Esophagus (tissue), 2 donors: ENCODE measurements at regions not wholly inside any gene's neighbourhood (a gene's known extent, or its start where the extent isn't known, plus 50 kb on each side); places are given as distances from the start of the nearest gene placed in this dataset.

Source experiments
- H3K27ac ChIP-seq, 2 donors: one replicate each; pipeline ENCODE4 v1.5.1; 2013; ENCODE audit warnings: low read depth in 2 of 2, mild to moderate bottlenecking in 2 of 2, inconsistent platforms in 1 of 2, low read length in 1 of 2, moderate library complexity in 1 of 2
- H3K27me3 ChIP-seq, 2 donors: one replicate each; pipeline ENCODE4 v1.6.1; 2013; ENCODE audit warnings: low read length in 2 of 2, control low read depth in 1 of 2, mild to moderate bottlenecking in 1 of 2; ENCODE audit not compliant: insufficient read depth in 2 of 2, control insufficient read depth in 1 of 2
- H3K36me3 ChIP-seq, 2 donors: one replicate each; pipeline ENCODE4 v1.6.1; 2013; ENCODE audit warnings: low read length in 1 of 2; ENCODE audit not compliant: control insufficient read depth in 2 of 2, insufficient read depth in 2 of 2
- H3K4me1 ChIP-seq, 2 donors: one replicate each; pipeline ENCODE4 v1.6.1; 2013; ENCODE audit warnings: low read length in 1 of 2; ENCODE audit not compliant: control insufficient read depth in 2 of 2, insufficient read depth in 2 of 2
- H3K4me3 ChIP-seq, 2 donors: one replicate each; pipeline ENCODE4 v1.5.1; 2013; ENCODE audit warnings: low read length in 2 of 2, mild to moderate bottlenecking in 2 of 2, low read depth in 1 of 2, moderate library complexity in 1 of 2
- H3K9me3 ChIP-seq, 2 donors: one replicate each; pipeline ENCODE4 v1.6.1; 2013; ENCODE audit warnings: mild to moderate bottlenecking in 2 of 2, low read depth in 1 of 2, low read length in 1 of 2, moderate library complexity in 1 of 2; ENCODE audit not compliant: control insufficient read depth in 2 of 2, insufficient read depth in 1 of 2
- WGBS, 2 donors: extraction: QIAGEN DNeasy Blood & Tissue Kit; methylation state at CpG; one replicate each; pipeline ENCODE4 v1.1.7; 2013; 5-methylcytosine and 5-hydroxymethylcytosine counted together
- donor health status: healthy with polysubstance abuse.
- donor health status: Bipolar disorder and iron deficiency.

DNA sequence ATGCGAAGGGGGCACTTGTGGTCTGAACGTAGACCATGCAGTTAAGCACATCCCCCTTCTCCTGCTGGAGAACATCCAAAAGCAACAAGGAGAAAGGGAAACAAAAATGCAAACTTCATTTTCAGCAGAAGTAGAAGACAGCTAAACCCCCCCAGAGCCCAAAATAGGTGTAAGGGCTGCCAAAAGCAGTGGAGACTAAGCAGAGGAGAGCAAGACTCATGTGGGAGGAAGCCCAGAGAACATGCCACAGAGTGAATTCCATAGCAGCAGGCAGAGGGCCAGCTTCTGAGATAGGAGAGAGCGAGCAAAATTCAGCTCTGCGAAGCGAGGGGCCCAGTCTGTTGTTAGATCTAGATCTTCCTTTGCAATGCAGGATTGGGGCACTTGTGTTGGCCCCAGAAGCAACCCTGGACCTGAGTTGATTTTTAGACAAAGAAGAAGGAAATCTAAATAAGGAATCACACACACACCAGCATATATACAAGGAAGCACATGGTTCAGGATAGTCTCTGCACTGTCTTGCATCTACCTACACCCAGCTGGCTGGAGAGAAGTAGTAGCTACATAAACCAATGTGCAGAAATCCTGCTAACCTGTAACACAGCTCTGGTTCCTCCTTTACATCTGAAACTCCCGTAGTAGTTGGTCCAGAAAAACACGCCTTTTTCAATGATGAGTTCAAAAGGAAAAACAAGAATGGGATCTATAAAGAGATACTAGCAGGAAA is 199.6 kb downstream of the SPRY2 start:
- no peaks in the 10 kb centered on the region for H3K9me3 ChIP-seq
- WGBS, 2 donors: 70 to 75% methylated on average over 7 of the region's 7 CpGs
- no peaks in the 10 kb centered on the region for H3K27me3 ChIP-seq
- H3K4me1 ChIP-seq: peaks cover 0 to 1% of the 10 kb centered on the region in 2 donors
- H3K27ac ChIP-seq: no peak overlapping the region
- H3K36me3 ChIP-seq: no peaks in the 10 kb centered on the region
- no peak overlapping the region for H3K4me3 ChIP-seq

DNA sequence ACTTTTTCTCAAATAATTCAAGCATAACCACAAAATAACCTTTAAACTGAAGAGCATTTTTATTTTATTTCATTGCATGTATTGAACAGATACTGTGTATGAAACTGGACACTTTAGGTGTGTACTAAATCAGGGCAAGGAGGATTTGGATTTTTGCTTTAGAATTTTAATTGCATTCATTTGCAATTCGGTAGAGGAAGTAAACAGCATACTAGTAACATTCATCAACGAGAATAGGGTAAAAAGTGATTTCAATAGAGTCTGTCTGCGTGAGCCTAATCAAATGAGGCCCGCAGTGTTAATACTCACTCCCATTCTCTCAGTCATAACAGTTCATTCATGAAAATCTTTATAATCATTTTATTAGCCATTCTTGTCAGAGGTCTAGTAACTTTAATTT is 200.2 kb downstream of the SPRY2 start:
- Histone ChIP-seq H3K27me3 (no peaks in the 10 kb centered on the region), H3K36me3 (no peaks in the 10 kb centered on the region), H3K27ac (no peak overlapping the region), H3K4me1 (peaks cover 0 to 1% of the 10 kb centered on the region in 2 donors), H3K4me3 (no peak overlapping the region), H3K9me3 (no peaks in the 10 kb centered on the region)
- WGBS, 2 donors: 63 to 69% methylated on average over 4 of the region's 4 CpGs

DNA sequence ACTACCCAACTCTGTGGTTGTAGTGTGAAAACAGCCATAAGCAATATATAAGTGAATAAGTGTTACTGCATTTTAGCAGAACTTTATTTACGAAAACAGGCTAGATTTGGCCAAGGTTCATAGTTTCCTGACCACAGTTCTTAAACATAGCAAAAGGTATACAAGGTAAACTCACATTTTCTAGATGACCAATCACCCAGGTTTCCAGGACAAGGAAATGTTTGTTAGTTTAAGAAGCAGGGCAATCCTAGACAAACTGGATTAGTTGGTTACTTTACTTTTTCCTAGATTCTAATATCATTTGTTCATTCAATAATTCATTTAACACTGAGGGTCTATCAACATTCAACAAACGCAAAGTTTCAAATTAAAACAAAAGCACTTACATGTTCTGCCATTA is 201.7 kb downstream of the SPRY2 start:
- no peaks in the 10 kb centered on the region for H3K9me3 ChIP-seq
- no peak overlapping the region for H3K4me3 ChIP-seq
- no peak overlapping the region for H3K27ac ChIP-seq
- 93 to 95% methylated on average over 2 of the region's 2 CpGs for WGBS, 2 donors
- H3K27me3 ChIP-seq: no peaks in the 10 kb centered on the region
- H3K4me1 ChIP-seq: no peaks in the 10 kb centered on the region
- H3K36me3 ChIP-seq: no peaks in the 10 kb centered on the region

DNA sequence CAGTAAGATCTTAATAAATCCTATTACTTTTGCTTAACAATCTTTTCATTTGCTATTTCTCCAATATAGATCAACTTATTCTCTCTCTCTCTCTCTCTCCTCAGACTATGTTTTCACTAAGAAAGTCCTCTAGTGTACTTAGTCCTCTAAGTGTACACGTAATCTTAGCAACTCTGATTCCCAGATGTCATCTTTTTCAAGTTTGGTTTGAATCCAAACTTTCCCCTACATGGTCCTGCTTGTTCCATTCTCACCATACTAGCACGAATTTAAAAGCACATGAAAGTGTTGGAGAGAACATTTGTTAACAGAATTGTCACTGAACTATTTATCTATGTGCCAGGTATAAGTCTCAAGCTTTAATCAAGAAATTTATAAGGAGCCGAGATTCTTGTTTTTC is 202.9 kb downstream of the SPRY2 start:
- H3K4me3 ChIP-seq: no peak overlapping the region
- H3K36me3 ChIP-seq: no peaks in the 10 kb centered on the region
- no peaks in the 10 kb centered on the region for H3K27me3 ChIP-seq
- no peaks in the 10 kb centered on the region for H3K4me1 ChIP-seq
- H3K27ac ChIP-seq: no peak overlapping the region
- 54 to 64% methylated on average over 3 of the region's 3 CpGs for WGBS, 2 donors
- no peaks in the 10 kb centered on the region for H3K9me3 ChIP-seq

DNA sequence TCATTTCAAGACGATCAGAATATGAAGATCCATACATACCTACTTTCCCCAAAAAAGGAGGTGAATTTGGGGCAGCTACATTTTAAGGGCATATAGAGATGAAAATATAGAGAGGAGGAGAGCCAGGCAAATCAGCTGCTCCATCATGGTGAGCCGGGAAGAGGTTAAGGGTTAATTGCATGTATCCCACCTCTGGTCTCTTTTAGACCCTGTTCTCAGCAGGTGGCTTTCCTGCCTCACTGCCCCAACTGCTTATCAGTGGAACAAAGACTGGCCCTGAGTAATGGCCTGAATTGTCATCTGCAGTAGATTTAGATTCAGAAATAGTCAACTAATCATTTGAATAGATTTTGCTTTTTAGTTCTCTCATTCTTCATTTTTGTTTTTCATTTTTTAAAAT is 206.6 kb downstream of the SPRY2 start:
- no peak overlapping the region for H3K27ac ChIP-seq
- H3K27me3 ChIP-seq: no peaks in the 10 kb centered on the region
- H3K9me3 ChIP-seq: no peaks in the 10 kb centered on the region
- H3K4me1 ChIP-seq: no peaks in the 10 kb centered on the region
- WGBS, 2 donors: 81 to 90% methylated on average over 2 of the region's 2 CpGs
- H3K36me3 ChIP-seq: no peaks in the 10 kb centered on the region
- no peak overlapping the region for H3K4me3 ChIP-seq

DNA sequence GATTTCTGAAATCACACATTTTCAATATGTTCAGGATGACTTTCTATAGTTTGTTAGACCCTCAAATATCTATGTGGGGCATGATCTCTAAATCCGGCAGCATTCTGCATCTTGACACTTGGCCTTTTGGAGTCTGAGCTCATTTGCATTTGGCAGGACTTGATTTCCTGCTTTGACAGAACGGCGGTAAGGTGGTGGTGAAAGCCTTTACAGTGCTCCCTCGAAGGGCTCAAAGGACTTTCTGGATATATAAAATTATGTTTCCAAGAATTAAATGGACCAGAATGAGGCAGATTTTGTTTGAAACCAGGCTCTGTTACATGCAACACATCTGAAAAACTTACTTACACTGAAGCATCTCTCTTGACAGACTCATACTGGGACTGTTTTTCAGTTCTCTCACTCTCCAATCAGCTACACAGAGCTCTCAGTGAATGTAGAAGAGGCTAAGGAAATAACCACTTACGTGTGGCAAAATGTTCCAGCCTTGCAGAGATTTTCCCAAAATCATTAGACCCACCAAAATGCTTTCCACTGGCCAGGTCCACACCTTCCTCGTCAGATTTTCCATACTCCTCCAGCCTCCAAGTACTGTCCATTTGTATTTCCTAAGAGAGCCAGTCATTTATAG is 207.2 kb downstream of the SPRY2 start:
- no peak overlapping the region for H3K4me3 ChIP-seq
- H3K9me3 ChIP-seq: no peaks in the 10 kb centered on the region
- no peak overlapping the region for H3K27ac ChIP-seq
- H3K27me3 ChIP-seq: no peaks in the 10 kb centered on the region
- 40 to 60% methylated on average over 6 of the region's 6 CpGs for WGBS, 2 donors
- no peaks in the 10 kb centered on the region for H3K36me3 ChIP-seq
- no peaks in the 10 kb centered on the region for H3K4me1 ChIP-seq

DNA sequence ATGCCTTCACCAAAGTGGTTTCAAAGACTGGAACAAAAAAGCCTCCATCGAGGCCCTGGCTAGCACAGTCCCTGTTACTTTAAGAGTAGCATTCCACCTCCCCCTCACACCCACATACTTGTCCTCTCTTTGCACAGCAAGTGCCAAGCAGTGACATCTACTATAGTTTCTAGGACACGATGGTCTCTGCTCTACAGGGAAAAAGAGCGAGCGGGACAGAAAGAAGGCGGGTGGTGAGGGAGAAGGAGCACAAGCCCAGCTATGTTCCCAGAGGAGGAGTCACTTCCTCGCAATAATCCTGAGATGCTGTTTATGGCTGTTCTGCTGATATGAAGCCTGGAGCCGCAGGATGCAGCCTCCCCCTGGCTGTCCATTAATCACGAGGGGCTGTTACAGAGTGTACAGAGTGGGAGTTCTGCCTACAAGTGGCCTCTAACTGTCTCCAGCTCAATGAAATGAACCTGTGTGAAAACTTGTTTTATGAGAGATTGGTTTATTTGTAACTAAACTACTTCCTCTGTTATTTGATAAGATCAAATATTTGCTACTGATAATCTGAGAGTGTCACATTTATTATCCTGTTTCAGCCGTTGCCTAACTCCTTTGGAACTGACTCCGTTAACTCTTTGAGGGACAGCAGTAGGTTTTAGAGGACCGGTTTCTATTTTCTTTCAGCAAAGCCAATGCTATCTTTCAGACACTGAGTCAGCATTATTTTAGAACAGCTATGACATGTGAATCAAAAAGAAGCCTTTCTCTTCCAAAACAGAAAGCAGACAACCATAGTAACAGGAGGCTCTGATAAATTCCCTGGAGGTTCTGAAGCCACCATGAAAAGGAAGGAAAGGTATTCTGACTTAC is 208.0 kb downstream of the SPRY2 start:
- Histone ChIP-seq H3K4me1 (no peaks in the 10 kb centered on the region), H3K4me3 (no peak overlapping the region), H3K27ac (peak overlapping the region in 1 of 2 donors; percentile 77), H3K36me3 (no peaks in the 10 kb centered on the region), H3K27me3 (no peaks in the 10 kb centered on the region), H3K9me3 (no peaks in the 10 kb centered on the region)
- 23 to 39% methylated on average over 11 of the region's 11 CpGs for whole genome bisulfite sequencing, 2 donors

DNA sequence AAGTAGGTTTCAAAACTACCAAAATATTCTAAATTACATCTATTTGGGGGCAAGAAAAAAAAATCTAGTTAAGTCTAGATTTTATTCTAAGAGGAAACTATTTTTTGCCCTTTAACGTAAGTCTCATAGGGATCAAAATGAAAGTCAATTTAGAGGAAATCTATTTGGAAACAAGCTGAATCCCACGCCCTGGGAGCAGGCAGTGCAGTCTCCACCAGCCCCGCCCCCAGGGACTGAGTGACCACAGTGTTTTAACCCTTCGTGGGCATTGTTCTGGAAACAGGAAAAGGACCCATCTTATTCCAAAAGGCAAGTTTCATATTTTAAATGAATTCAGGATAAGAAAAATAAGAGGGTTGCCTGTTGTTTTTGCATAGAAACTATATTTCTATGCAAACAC is 209.7 kb downstream of the SPRY2 start:
- Histone ChIP-seq H3K36me3 (no peaks in the 10 kb centered on the region), H3K27ac (no peak overlapping the region), H3K4me1 (no peaks in the 10 kb centered on the region), H3K4me3 (peak overlapping the region in 1 of 2 donors; percentile 7), H3K27me3 (no peaks in the 10 kb centered on the region), H3K9me3 (no peaks in the 10 kb centered on the region)
- 15 to 34% methylated on average over 4 of the region's 4 CpGs for WGBS, 2 donors

DNA sequence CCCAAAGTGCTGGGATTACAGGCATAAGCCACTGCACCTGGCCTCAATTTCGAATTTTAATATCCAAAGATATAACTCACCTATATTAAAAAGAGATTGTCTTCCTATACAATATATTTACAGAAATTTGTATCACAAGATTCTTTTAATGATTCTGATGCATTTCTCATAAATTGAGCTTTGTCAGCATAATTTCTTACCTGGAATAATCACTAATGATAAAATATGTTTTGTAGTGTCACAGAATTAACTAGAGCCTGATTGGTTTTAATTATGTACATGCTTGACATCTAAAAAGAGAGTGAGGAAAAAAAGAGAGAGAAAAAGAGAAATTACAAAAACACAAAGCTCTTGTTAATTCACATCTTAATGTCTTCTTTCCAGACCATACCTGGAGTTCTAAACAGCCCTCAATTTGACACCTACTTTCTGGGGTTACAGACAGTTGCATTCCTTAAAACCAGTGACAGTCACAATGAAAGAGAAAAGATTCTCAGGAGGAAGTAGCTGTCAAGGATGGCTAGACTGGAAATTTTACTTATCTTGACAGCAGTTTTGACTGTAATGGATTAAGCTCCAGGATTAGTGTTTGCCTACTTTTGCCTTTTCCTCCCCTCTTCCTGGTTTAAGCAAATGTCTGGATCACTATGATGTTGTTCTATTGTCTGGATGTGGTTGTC is 214.4 kb downstream of the SPRY2 start:
- H3K4me3 ChIP-seq: no peak overlapping the region
- H3K4me1 ChIP-seq: no peaks in the 10 kb centered on the region
- H3K27ac ChIP-seq: no peak overlapping the region
- no peaks in the 10 kb centered on the region for H3K9me3 ChIP-seq
- H3K36me3 ChIP-seq: no peaks in the 10 kb centered on the region
- 55 to 75% methylated on average over 1 of the region's 1 CpG for WGBS, 2 donors
- no peaks in the 10 kb centered on the region for H3K27me3 ChIP-seq
